ENCODE measurements at regions not wholly inside any gene's neighbourhood (a gene's known extent, or its start where the extent isn't known, plus 50 kb on each side); places are given as distances from the start of the nearest gene placed in this dataset.

DNA sequence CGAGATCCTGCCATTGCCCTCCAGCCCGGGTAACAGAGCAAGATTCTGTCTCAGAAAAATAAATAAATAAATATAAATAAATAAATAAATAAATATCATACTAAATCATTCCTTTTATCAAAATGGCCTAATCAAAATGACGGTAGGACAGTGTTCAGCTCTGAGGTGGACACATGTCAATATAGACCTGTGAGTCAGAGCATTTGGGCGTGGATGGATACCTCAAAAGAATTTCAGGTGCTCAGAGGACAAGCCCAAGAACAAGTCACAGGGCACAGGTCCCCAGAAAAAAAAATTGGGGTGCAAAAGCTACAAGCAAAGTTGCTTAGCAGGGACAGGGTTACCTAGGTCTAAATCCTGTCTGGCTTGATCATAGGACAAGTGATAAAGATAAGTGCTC, 204.7 kb upstream of the HS3ST1 start:
- no peak for DNase-seq
- Histone ChIP-seq H3K36me3 (ENCODE audit: control insufficient read depth, insufficient read depth, low read length) (no peaks in the 10 kb centered on the region), H3K4me3 (ENCODE audit: insufficient read depth, low read depth, low read length, poor library complexity, severe bottlenecking) (no peak overlapping the region), H3K27ac (ENCODE audit: insufficient read depth, low read length, poor library complexity, severe bottlenecking) (no peak overlapping the region), H3K9me3 (ENCODE audit: control insufficient read depth, low read length) (no peaks in the 10 kb centered on the region), H3K27me3 (replicated peaks; ENCODE audit: control insufficient read depth, insufficient read depth, low read length, poor library complexity, severe bottlenecking) (peaks cover 2% of the 10 kb centered on the region), H3K4me1 (ENCODE audit: control insufficient read depth, insufficient read depth, low read length, poor library complexity, severe bottlenecking) (no peaks in the 10 kb centered on the region)

DNA sequence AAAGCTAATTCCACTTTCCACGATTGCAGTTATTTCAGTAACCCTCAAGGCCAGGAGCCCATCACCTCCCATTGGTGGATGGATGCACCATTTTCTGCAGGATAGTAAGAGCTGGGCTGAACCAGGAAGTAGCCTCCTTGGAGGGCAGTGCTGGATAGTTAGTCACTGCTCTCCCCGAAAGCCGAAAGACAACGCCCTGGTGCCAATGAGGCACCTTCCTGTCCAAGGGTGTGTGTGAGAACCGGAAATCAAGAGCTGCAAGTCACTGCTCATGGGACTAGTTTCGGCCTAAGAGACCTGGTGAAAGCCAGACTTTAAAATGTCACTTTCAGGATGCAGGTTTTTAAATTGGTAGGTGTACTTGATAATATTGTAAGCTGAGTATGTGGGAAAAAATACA, 203.8 kb upstream of the HS3ST1 start:
- no peak overlapping the region for H3K4me3 ChIP-seq (ENCODE audit: insufficient read depth, low read depth, low read length, poor library complexity, severe bottlenecking)
- no peak for DNase-seq
- H3K9me3 ChIP-seq (ENCODE audit: control insufficient read depth, low read length): no peaks in the 10 kb centered on the region
- no peaks in the 10 kb centered on the region for H3K4me1 ChIP-seq (ENCODE audit: control insufficient read depth, insufficient read depth, low read length, poor library complexity, severe bottlenecking)
- H3K27me3 ChIP-seq (replicated peaks; ENCODE audit: control insufficient read depth, insufficient read depth, low read length, poor library complexity, severe bottlenecking): peaks cover 2% of the 10 kb centered on the region
- H3K36me3 ChIP-seq (ENCODE audit: control insufficient read depth, insufficient read depth, low read length): no peaks in the 10 kb centered on the region
- H3K27ac ChIP-seq (ENCODE audit: insufficient read depth, low read length, poor library complexity, severe bottlenecking): no peak overlapping the region

DNA sequence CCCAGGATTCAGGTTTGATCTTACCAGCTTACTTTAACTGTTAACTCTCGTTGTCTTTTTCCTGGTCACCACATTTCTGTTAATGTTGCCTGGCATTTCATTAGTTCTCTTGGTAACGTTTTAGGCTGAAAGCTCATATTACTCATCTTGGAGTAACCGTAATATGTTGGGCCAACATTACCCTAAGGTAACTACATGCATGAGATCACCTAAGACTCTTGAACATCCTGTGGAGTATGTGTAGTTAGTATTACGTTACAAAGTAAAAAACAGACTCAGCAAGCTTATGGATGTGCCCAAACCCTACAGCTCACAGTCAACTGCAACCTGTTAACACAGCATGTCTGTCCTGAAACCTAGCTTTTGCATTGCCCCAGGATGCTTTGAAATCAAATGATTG, 203.3 kb upstream of the HS3ST1 start:
- H3K4me1 ChIP-seq (ENCODE audit: control insufficient read depth, insufficient read depth, low read length, poor library complexity, severe bottlenecking): no peaks in the 10 kb centered on the region
- H3K27me3 ChIP-seq (replicated peaks; ENCODE audit: control insufficient read depth, insufficient read depth, low read length, poor library complexity, severe bottlenecking): peaks cover 2% of the 10 kb centered on the region
- no peaks in the 10 kb centered on the region for H3K9me3 ChIP-seq (ENCODE audit: control insufficient read depth, low read length)
- H3K4me3 ChIP-seq (ENCODE audit: insufficient read depth, low read depth, low read length, poor library complexity, severe bottlenecking): no peak overlapping the region
- no peak for DNase-seq
- no peak overlapping the region for H3K27ac ChIP-seq (ENCODE audit: insufficient read depth, low read length, poor library complexity, severe bottlenecking)
- no peaks in the 10 kb centered on the region for H3K36me3 ChIP-seq (ENCODE audit: control insufficient read depth, insufficient read depth, low read length)

DNA sequence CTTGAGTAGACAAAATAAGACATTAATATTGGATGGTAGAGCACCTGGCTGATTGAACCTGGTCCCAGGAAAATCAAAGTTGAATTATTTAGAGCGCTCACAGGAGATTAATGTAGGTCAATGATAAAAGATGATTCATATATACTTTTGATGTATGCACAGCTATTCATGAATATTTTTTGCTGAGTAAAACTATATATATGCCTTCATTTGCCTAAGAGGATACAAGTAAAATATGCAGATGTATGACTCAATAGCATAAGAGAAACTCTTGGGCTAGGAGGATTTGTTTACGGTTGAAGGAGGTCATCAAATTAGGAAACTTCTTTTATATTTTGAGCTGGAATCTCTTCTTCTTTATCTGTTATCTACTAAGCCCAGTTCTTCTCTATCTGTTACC, 202.7 kb upstream of the HS3ST1 start:
- no peak overlapping the region for H3K4me3 ChIP-seq (ENCODE audit: insufficient read depth, low read depth, low read length, poor library complexity, severe bottlenecking)
- H3K4me1 ChIP-seq (ENCODE audit: control insufficient read depth, insufficient read depth, low read length, poor library complexity, severe bottlenecking): no peaks in the 10 kb centered on the region
- DNase-seq: no peak
- no peaks in the 10 kb centered on the region for H3K36me3 ChIP-seq (ENCODE audit: control insufficient read depth, insufficient read depth, low read length)
- no peaks in the 10 kb centered on the region for H3K9me3 ChIP-seq (ENCODE audit: control insufficient read depth, low read length)
- H3K27me3 ChIP-seq (replicated peaks; ENCODE audit: control insufficient read depth, insufficient read depth, low read length, poor library complexity, severe bottlenecking): peaks cover 2% of the 10 kb centered on the region
- H3K27ac ChIP-seq (ENCODE audit: insufficient read depth, low read length, poor library complexity, severe bottlenecking): no peak overlapping the region

DNA sequence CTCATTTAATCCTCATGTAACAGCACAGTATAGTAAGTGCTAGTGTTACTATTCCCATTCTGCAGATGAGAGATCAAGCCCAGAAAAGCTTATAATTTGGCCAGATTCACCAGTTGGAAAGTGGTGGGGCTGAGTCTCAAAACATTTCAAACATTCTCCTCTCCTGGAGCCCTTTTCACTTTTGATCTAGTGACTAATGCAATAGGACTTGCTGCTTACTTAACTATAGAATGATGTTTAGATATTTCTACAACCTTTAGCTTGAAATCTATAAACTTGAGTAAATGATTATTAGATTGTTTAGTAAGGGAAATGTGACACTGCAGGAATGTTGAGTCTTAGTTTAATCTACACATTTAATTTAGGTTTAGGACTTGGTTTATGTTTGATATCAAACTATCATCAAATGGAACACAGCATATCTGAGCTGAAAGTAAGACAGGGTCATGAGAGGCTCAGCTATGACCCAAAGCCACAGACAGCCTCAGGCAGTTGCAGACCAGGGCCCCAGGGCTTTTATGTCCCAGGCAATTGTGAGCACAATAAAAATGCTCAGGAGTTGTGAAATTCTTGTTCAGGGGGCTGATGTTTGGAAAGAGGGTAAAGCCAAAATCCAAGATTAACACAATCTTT, 199.5 kb upstream of the HS3ST1 start:
- Histone ChIP-seq H3K27ac (ENCODE audit: insufficient read depth, low read length, poor library complexity, severe bottlenecking) (no peak overlapping the region), H3K9me3 (ENCODE audit: control insufficient read depth, low read length) (no peaks in the 10 kb centered on the region), H3K36me3 (ENCODE audit: control insufficient read depth, insufficient read depth, low read length) (no peaks in the 10 kb centered on the region), H3K4me1 (ENCODE audit: control insufficient read depth, insufficient read depth, low read length, poor library complexity, severe bottlenecking) (no peaks in the 10 kb centered on the region), H3K27me3 (replicated peaks; ENCODE audit: control insufficient read depth, insufficient read depth, low read length, poor library complexity, severe bottlenecking) (peaks cover 2% of the 10 kb centered on the region), H3K4me3 (ENCODE audit: insufficient read depth, low read depth, low read length, poor library complexity, severe bottlenecking) (no peak overlapping the region)
- DNase-seq: no peak

DNA sequence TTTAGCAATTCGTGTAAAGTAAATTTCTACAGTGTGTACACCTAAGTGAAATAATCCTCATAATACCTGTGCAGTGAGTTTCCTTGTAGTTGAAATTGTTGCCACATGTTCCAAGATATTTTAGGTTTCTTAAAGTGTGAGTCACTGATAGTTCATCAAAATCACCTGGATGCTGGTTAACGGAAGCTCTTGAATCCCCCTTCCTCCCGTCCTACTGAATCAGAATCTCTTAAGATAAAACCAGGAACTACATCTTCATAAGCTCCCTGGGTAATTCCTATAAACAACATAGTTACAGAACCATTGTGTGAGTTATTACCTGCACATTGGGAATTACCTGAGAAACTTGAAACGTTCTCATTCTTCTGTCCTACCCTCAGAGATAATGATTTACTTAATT, 197.4 kb upstream of the HS3ST1 start:
- H3K27me3 ChIP-seq (replicated peaks; ENCODE audit: control insufficient read depth, insufficient read depth, low read length, poor library complexity, severe bottlenecking): peaks cover 2% of the 10 kb centered on the region
- H3K4me3 ChIP-seq (ENCODE audit: insufficient read depth, low read depth, low read length, poor library complexity, severe bottlenecking): no peak overlapping the region
- no peaks in the 10 kb centered on the region for H3K4me1 ChIP-seq (ENCODE audit: control insufficient read depth, insufficient read depth, low read length, poor library complexity, severe bottlenecking)
- no peak overlapping the region for H3K27ac ChIP-seq (ENCODE audit: insufficient read depth, low read length, poor library complexity, severe bottlenecking)
- H3K9me3 ChIP-seq (ENCODE audit: control insufficient read depth, low read length): no peaks in the 10 kb centered on the region
- no peaks in the 10 kb centered on the region for H3K36me3 ChIP-seq (ENCODE audit: control insufficient read depth, insufficient read depth, low read length)
- DNase-seq: no peak

DNA sequence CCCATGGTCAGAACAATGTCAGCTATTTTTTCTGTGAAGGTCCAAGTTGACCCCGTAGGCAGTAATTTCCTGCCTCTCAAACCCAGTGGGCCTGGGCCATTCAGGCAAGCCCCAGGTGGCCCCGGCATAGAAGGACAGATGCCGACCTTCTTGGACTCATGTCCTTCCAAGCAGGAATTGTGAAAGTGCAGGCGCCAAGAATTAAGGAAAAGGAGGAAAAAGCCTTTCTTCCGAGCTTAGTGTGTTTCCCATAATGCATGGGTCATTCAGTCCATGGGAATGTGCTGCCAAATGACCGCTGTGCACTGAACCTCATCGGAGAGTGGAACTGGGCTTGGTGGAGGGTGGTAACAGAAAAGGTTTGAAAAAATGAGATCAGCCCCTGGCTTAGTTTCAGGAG, 196.5 kb upstream of the HS3ST1 start:
- Histone ChIP-seq H3K36me3 (ENCODE audit: control insufficient read depth, insufficient read depth, low read length) (no peaks in the 10 kb centered on the region), H3K27me3 (replicated peaks; ENCODE audit: control insufficient read depth, insufficient read depth, low read length, poor library complexity, severe bottlenecking) (peaks cover 2% of the 10 kb centered on the region), H3K9me3 (ENCODE audit: control insufficient read depth, low read length) (no peaks in the 10 kb centered on the region), H3K4me3 (ENCODE audit: insufficient read depth, low read depth, low read length, poor library complexity, severe bottlenecking) (no peak overlapping the region), H3K27ac (ENCODE audit: insufficient read depth, low read length, poor library complexity, severe bottlenecking) (no peak overlapping the region), H3K4me1 (ENCODE audit: control insufficient read depth, insufficient read depth, low read length, poor library complexity, severe bottlenecking) (no peaks in the 10 kb centered on the region)
- no peak for DNase-seq

DNA sequence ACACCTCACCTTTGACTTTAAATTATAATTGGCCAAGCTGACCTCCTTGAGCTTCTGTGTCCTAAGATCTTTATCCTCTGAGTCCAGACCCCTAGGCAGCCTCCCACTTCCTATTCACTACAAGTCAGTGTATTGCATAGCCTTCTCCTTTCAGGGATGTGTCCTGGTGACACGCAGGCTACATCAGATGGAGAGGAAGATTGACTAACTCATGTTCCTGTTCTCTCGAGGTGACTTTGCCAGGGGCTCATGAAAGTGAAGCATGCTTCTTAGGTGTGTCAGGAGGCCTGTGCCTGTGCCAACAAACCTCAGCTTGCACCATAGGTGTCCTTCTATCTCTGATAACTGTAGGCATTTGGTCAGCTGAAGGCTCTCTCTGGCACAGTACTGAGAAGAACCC, 195.7 kb upstream of the HS3ST1 start:
- Histone ChIP-seq H3K27ac (ENCODE audit: insufficient read depth, low read length, poor library complexity, severe bottlenecking) (no peak overlapping the region), H3K4me1 (ENCODE audit: control insufficient read depth, insufficient read depth, low read length, poor library complexity, severe bottlenecking) (no peaks in the 10 kb centered on the region), H3K36me3 (ENCODE audit: control insufficient read depth, insufficient read depth, low read length) (no peaks in the 10 kb centered on the region), H3K9me3 (ENCODE audit: control insufficient read depth, low read length) (no peaks in the 10 kb centered on the region), H3K4me3 (ENCODE audit: insufficient read depth, low read depth, low read length, poor library complexity, severe bottlenecking) (no peak overlapping the region), H3K27me3 (replicated peaks; ENCODE audit: control insufficient read depth, insufficient read depth, low read length, poor library complexity, severe bottlenecking) (no peaks in the 10 kb centered on the region)
- no peak for DNase-seq

DNA sequence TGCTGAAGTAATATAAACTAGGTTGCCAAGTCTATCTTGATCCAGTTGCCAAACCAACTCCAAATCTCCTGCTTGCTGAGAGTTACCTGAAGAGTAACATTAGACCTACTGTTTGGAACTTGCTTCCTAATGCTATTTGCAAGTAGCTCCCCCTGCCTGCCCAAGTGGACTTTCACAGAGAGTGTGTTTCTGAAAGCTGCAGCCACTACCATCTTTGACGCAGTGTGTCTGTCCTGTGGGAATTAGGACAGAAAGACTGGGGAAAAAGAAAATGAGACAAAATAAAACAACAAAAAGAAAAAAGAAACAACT, 195.0 kb upstream of the HS3ST1 start:
- H3K9me3 ChIP-seq (ENCODE audit: control insufficient read depth, low read length): no peaks in the 10 kb centered on the region
- no peak overlapping the region for H3K4me3 ChIP-seq (ENCODE audit: insufficient read depth, low read depth, low read length, poor library complexity, severe bottlenecking)
- no peaks in the 10 kb centered on the region for H3K27me3 ChIP-seq (replicated peaks; ENCODE audit: control insufficient read depth, insufficient read depth, low read length, poor library complexity, severe bottlenecking)
- H3K36me3 ChIP-seq (ENCODE audit: control insufficient read depth, insufficient read depth, low read length): no peaks in the 10 kb centered on the region
- no peak overlapping the region for H3K27ac ChIP-seq (ENCODE audit: insufficient read depth, low read length, poor library complexity, severe bottlenecking)
- DNase-seq: no peak
- no peaks in the 10 kb centered on the region for H3K4me1 ChIP-seq (ENCODE audit: control insufficient read depth, insufficient read depth, low read length, poor library complexity, severe bottlenecking)

DNA sequence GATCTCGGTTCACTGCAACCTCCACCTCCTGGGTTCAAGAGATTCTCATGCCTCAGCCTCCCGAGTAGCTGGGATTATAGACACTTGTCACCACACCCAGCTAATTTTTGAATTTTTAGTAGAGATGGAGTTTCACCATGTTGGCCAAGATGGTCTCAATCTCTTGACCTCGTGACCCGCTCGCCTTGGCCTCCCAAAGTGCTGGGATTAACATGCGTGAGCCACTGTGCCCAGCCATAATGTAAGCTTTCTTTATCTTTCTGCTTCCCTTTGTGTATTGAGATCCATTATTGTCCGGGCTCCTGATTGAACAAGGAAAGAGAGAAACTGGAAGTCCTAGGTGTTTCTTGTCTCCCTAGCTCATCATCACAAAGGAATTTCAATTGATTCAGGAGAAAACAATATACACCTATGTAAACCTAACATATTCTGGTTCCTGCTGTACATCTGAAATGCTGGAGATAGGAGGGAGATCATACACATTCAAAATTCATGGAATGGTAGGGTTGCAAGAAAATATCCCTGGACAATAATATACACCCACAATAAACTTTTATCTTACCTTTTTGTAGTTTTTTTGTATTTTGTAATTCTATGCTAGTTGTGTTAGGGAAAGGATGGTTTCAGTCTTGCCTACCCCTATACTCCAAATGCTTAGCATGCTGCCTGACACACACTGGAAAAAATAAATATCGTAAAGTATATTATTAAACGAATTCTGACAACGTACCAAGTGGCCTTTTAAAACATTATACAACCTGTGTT, 194.4 kb upstream of the HS3ST1 start:
- no peaks in the 10 kb centered on the region for H3K27me3 ChIP-seq (replicated peaks; ENCODE audit: control insufficient read depth, insufficient read depth, low read length, poor library complexity, severe bottlenecking)
- H3K4me1 ChIP-seq (ENCODE audit: control insufficient read depth, insufficient read depth, low read length, poor library complexity, severe bottlenecking): no peaks in the 10 kb centered on the region
- H3K27ac ChIP-seq (ENCODE audit: insufficient read depth, low read length, poor library complexity, severe bottlenecking): no peak overlapping the region

More for the DNA sequence above, 194.4 kb upstream of the HS3ST1 start:
- DNase-seq: no peak
- Histone ChIP-seq H3K9me3 (ENCODE audit: control insufficient read depth, low read length) (no peaks in the 10 kb centered on the region), H3K36me3 (ENCODE audit: control insufficient read depth, insufficient read depth, low read length) (no peaks in the 10 kb centered on the region), H3K4me3 (ENCODE audit: insufficient read depth, low read depth, low read length, poor library complexity, severe bottlenecking) (no peak overlapping the region)

All from effector memory CD4-positive, alpha-beta T cell (primary cell).